ENCODE measurements at regions not wholly inside any gene's neighbourhood (a gene's known extent, or its start where the extent isn't known, plus 50 kb on each side); places are given as distances from the start of the nearest gene placed in this dataset.

GRCh38 chr3:72371431-72371830, 476.8 kb downstream of the SHQ1 start:
- TF ChIP-seq CTCF (IDR thresholded peaks at IDR 0.05; ENCODE audit: low read length) (no peak), EZH2phosphoT487 (IDR thresholded peaks at IDR 0.05; ENCODE audit: low read length) (no peak), EZH2 (optimal IDR thresholded peaks at IDR 0.05; ENCODE audit: low read depth, low read length) (no peak)
